B cell (primary cell): ENCODE measurements at regions not wholly inside any gene's neighbourhood (a gene's known extent, or its start where the extent isn't known, plus 50 kb on each side); places are given as distances from the start of the nearest gene placed in this dataset.

ENCODE experiments used
- ATAC-seq: fragments of 200-7000 bp; cut with Tn5 transposase; one replicate; pipeline ENCODE4 v1.10.0; 2021; ENCODE audit warnings: low read depth, mild to moderate bottlenecking, moderate number of reproducible peaks, moderate library complexity
- CTCF ChIA-PET: fragments of 350-600 bp; sonication (Branson Sonifier 250); formaldehyde crosslinking; loops from one replicate; lab custom pipeline; 2021; ENCODE audit warnings: antibody characterized with exemption, inconsistent platforms; lab: Charles Lee
- POLR2A ChIA-PET: fragments of 350-600 bp; sonication (Branson Sonifier 250); formaldehyde crosslinking; loops from one replicate; lab custom pipeline; 2021; ENCODE audit warnings: antibody characterized with exemption; lab: Charles Lee
- DNase-seq: peaks from one replicate; pipeline ENCODE4 v3.0.0; 2013
- H2AFZ ChIP-seq: 2 replicates; pipeline ENCODE4 v1.6.1; 2012; ENCODE audit warnings: mild to moderate bottlenecking, low read depth, low read length; ENCODE audit not compliant: insufficient read depth, poor library complexity, severe bottlenecking
- H3K27ac ChIP-seq, 2 donors: 1 replicate in 1 of 2; 2 replicates in 1 of 2; pipeline ENCODE4 v1.5.1; 2012 to 2013; ENCODE audit warnings: low read length in 2 of 2, mild to moderate bottlenecking in 2 of 2, moderate library complexity in 1 of 2
- H3K27me3 ChIP-seq, 4 experiments: fragments of 200-600 bp in 1 of 4; sonication (generic) in 1 of 4; replicated peaks in 1 of 4; 1 replicate in 2 of 4; 2 replicates in 2 of 4; pipeline versions ENCODE4 v1.6.1 to v1.7.0; 2013 to 2016; ENCODE audit warnings: low read length in 3 of 4, mild to moderate bottlenecking in 2 of 4, mixed read lengths in 1 of 4, moderate library complexity in 1 of 4; ENCODE audit not compliant: insufficient read depth in 4 of 4, control insufficient read depth in 3 of 4; ENCODE audit errors: control extremely low read depth in 1 of 4
- H3K36me3 ChIP-seq, 2 experiments: replicated peaks in 1 of 2; 1 replicate in 1 of 2; 2 replicates in 1 of 2; pipeline versions ENCODE4 v1.6.1 to v1.7.1; 2013; ENCODE audit warnings: low read length in 1 of 2; ENCODE audit not compliant: insufficient read depth in 2 of 2, control insufficient read depth in 1 of 2; ENCODE audit errors: control extremely low read depth in 1 of 2, extremely low read depth in 1 of 2
- H3K4me1 ChIP-seq, 2 donors: fragments of 200-600 bp in 1 of 2; sonication (generic) in 1 of 2; 1 replicate in 1 of 2; 2 replicates in 1 of 2; pipeline versions ENCODE4 v1.5.1 to v1.6.1; 2013 to 2017; ENCODE audit warnings: low read length in 2 of 2; ENCODE audit not compliant: control insufficient read depth in 2 of 2, insufficient read depth in 2 of 2
- H3K4me2 ChIP-seq: replicated peaks from 2 replicates; pipeline ENCODE3; 2012; ENCODE audit warnings: mild to moderate bottlenecking, low read depth, low read length; ENCODE audit not compliant: poor library complexity, severe bottlenecking
- H3K4me3 ChIP-seq, 5 experiments: fragments of 200-600 bp in 1 of 5; sonication (generic) in 1 of 5; 1 replicate in 3 of 5; 2 replicates in 2 of 5; pipeline versions ENCODE4 v1.5.1 to v1.7.0; 2011 to 2016; ENCODE audit warnings: low read length in 4 of 5, mild to moderate bottlenecking in 4 of 5, low read depth in 2 of 5, control low read depth in 1 of 5, moderate library complexity in 1 of 5; ENCODE audit not compliant: insufficient read depth in 1 of 5; ENCODE audit errors: control extremely low read depth in 1 of 5, extremely low read depth in 1 of 5
- H3K79me2 ChIP-seq: fragments of 200-600 bp; sonication (generic); one replicate; pipeline ENCODE4 v1.6.0; 2016; ENCODE audit warnings: low read length; ENCODE audit not compliant: control insufficient read depth, insufficient read depth
- H3K9ac ChIP-seq: fragments of 200-600 bp; sonication (generic); 2 replicates; pipeline ENCODE4 v1.6.1; 2017; ENCODE audit warnings: mild to moderate bottlenecking, low read length, moderate library complexity
- H3K9me3 ChIP-seq, 3 donors: one replicate each; pipeline versions ENCODE4 v1.6.1 to v1.7.1; 2013; ENCODE audit warnings: low read length in 2 of 3; ENCODE audit not compliant: control insufficient read depth in 2 of 3, insufficient read depth in 1 of 3; ENCODE audit errors: control extremely low read depth in 1 of 3
- H4K20me1 ChIP-seq: 2 replicates; pipeline ENCODE4 v1.6.0; 2012; ENCODE audit warnings: mild to moderate bottlenecking, low read length; ENCODE audit not compliant: insufficient read depth, control insufficient read depth, poor library complexity, severe bottlenecking
- H3K27ac Mint-ChIP-seq: one replicate; pipeline ENCODE4 v1.8.0; 2021; ENCODE audit warnings: mixed read lengths
- H3K27me3 Mint-ChIP-seq: one replicate; pipeline ENCODE4 v1.8.0; 2021; ENCODE audit warnings: mixed read lengths
- H3K4me1 Mint-ChIP-seq: one replicate; pipeline ENCODE4 v1.8.0; 2021; ENCODE audit warnings: mixed read lengths
- H3K4me3 Mint-ChIP-seq: one replicate; pipeline ENCODE4 v1.8.0; 2021; ENCODE audit warnings: mixed read lengths
- H3K9me3 Mint-ChIP-seq: one replicate; pipeline ENCODE4 v1.8.0; 2022; ENCODE audit warnings: mixed read lengths; ENCODE audit not compliant: insufficient read depth
- EZH2 ChIP-seq: IDR thresholded peaks from 2 replicates; pipeline ENCODE4 v1.6.1; 2012; ENCODE audit warnings: borderline replicate concordance, low read depth, mild to moderate bottlenecking, moderate library complexity, low read length; ENCODE audit not compliant: insufficient read depth, poor library complexity, severe bottlenecking
- WGBS: methylation state at CpG from one replicate; pipeline ENCODE4 v1.1.5; 2013; ENCODE audit warnings: missing lambda C conversion rate; ENCODE audit not compliant: insufficient coverage; 5-methylcytosine and 5-hydroxymethylcytosine counted together
- intact Hi-C: fragments of 100-400 bp; cut with micrococcal nuclease; formaldehyde crosslinking; loops from one replicate; pipeline ENCODE4 v1.10.0; 2022
- TF ChIP-seq, protein P1 (sequence below): fragments of 200-600 bp; IDR thresholded peaks from one replicate; pipeline ENCODE4 v1.8.0; 2022; ENCODE audit warnings: antibody characterized with exemption, mild to moderate bottlenecking

GRCh38 chr9:28124917-28125316 is 551.6 kb upstream of the C9orf72 start:
- Mint-ChIP-seq H3K27me3 (no peaks in the 10 kb centered on the region), H3K27ac (no peak overlapping the region), H3K4me3 (no peak overlapping the region), H3K9me3 (no peaks in the 10 kb centered on the region), H3K4me1 (no peaks in the 10 kb centered on the region)
- no peaks in the 10 kb centered on the region for H3K79me2 ChIP-seq
- H3K27ac ChIP-seq, result no peak overlapping the region
- H2AFZ ChIP-seq, result no peak overlapping the region
- DNase-seq (no peak), ATAC-seq (no peak)
- no peak overlapping the region for H3K9ac ChIP-seq
- ChIA-PET CTCF (no interaction called here), POLR2A (no interaction called here)
- H3K9me3 ChIP-seq, result no peaks in the 10 kb centered on the region
- H3K4me1 ChIP-seq, result no peaks in the 10 kb centered on the region
- no peaks in the 10 kb centered on the region for H3K27me3 ChIP-seq
- H3K4me3 ChIP-seq, result no peak overlapping the region
- H4K20me1 ChIP-seq, result no peaks in the 10 kb centered on the region
- no peaks in the 10 kb centered on the region for H3K36me3 ChIP-seq
- intact Hi-C loops, result no loop called here
- TF ChIP-seq EZH2, result no peak
- TF ChIP-seq, protein P1, sequence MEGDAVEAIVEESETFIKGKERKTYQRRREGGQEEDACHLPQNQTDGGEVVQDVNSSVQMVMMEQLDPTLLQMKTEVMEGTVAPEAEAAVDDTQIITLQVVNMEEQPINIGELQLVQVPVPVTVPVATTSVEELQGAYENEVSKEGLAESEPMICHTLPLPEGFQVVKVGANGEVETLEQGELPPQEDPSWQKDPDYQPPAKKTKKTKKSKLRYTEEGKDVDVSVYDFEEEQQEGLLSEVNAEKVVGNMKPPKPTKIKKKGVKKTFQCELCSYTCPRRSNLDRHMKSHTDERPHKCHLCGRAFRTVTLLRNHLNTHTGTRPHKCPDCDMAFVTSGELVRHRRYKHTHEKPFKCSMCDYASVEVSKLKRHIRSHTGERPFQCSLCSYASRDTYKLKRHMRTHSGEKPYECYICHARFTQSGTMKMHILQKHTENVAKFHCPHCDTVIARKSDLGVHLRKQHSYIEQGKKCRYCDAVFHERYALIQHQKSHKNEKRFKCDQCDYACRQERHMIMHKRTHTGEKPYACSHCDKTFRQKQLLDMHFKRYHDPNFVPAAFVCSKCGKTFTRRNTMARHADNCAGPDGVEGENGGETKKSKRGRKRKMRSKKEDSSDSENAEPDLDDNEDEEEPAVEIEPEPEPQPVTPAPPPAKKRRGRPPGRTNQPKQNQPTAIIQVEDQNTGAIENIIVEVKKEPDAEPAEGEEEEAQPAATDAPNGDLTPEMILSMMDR, result no peak
- H3K4me2 ChIP-seq, result no peak overlapping the region

- ATAC-seq, result no peak
- no peaks in the 10 kb centered on the region for H3K27me3 Mint-ChIP-seq
- Histone ChIP-seq H3K36me3 (no peaks in the 10 kb centered on the region), H3K4me3 (no peak overlapping the region), H3K4me1 (no peaks in the 10 kb centered on the region), H3K27me3 (no peaks in the 10 kb centered on the region), H3K79me2 (no peaks in the 10 kb centered on the region), H3K27ac (no peak overlapping the region), H3K4me2 (no peak overlapping the region), H3K9me3 (no peaks in the 10 kb centered on the region), H4K20me1 (no peaks in the 10 kb centered on the region), H3K9ac (no peak overlapping the region), H2AFZ (no peak overlapping the region)
- CTCF ChIA-PET, result no interaction called here
- no peak for TF ChIP-seq EZH2
- TF ChIP-seq, protein P1, result no peak
- POLR2A ChIA-PET, result no interaction called here
- intact Hi-C loops, result no loop called here
- H3K9me3 Mint-ChIP-seq, result no peaks in the 10 kb centered on the region
- no CpG with 5 or more reads among the region's 3 CpGs for WGBS
- no peak overlapping the region for H3K4me3 Mint-ChIP-seq
- H3K27ac Mint-ChIP-seq, result no peak overlapping the region
- DNase-seq, result no peak
- H3K4me1 Mint-ChIP-seq, result no peaks in the 10 kb centered on the region
Measured at GRCh38 chr9:28127101-28127500, 553.8 kb upstream of the C9orf72 start.
